ENCODE measurements at regions not wholly inside any gene's neighbourhood (a gene's known extent, or its start where the extent isn't known, plus 50 kb on each side); places are given as distances from the start of the nearest gene placed in this dataset.

GRCh38 chr20:1832634-1833033 is 62.6 kb upstream of the SIRPA start:
- Histone ChIP-seq H3K36me3 (no peaks in the 10 kb centered on the region), H3K4me3 (no peak overlapping the region), H3K27me3 (no peaks in the 10 kb centered on the region), H3K27ac (no peak overlapping the region), H3K4me1 (no peaks in the 10 kb centered on the region), H3K9me3 (no peaks in the 10 kb centered on the region)
- no peak for TF ChIP-seq POLR2A (IDR thresholded peaks at IDR 0.05)
- no peak for TF ChIP-seq CTCF (IDR thresholded peaks at IDR 0.05)
- no peak for TF ChIP-seq POLR2AphosphoS5 (IDR thresholded peaks at IDR 0.05)
- DNase-seq (ENCODE audit: low spot score in 2 of 2): no peak
- intact Hi-C loops (cut with DNase I; ENCODE audit: low total_unique reads): no loop called here

GRCh38 chr20:1831606-1832005 is 63.6 kb upstream of the SIRPA start:
- H3K27me3 ChIP-seq: no peaks in the 10 kb centered on the region
- no peaks in the 10 kb centered on the region for H3K9me3 ChIP-seq
- no peak for DNase-seq (ENCODE audit: low spot score in 2 of 2)
- no peak overlapping the region for H3K4me3 ChIP-seq
- no peaks in the 10 kb centered on the region for H3K36me3 ChIP-seq
- H3K27ac ChIP-seq: no peak overlapping the region
- H3K4me1 ChIP-seq: no peaks in the 10 kb centered on the region
- no peak for TF ChIP-seq POLR2A (IDR thresholded peaks at IDR 0.05)
- no peak for TF ChIP-seq POLR2AphosphoS5 (IDR thresholded peaks at IDR 0.05)
- TF ChIP-seq CTCF (IDR thresholded peaks at IDR 0.05): no peak
- intact Hi-C loops (cut with DNase I; ENCODE audit: low total_unique reads): no loop called here

- no peaks in the 10 kb centered on the region for H3K27me3 ChIP-seq
- H3K9me3 ChIP-seq: no peaks in the 10 kb centered on the region
- no peak overlapping the region for H3K4me3 ChIP-seq
- H3K27ac ChIP-seq: no peak overlapping the region
- H3K4me1 ChIP-seq: no peaks in the 10 kb centered on the region
- no peaks in the 10 kb centered on the region for H3K36me3 ChIP-seq
- TF ChIP-seq CTCF (IDR thresholded peaks at IDR 0.05) (no peak), POLR2AphosphoS5 (IDR thresholded peaks at IDR 0.05) (no peak), POLR2A (IDR thresholded peaks at IDR 0.05) (no peak)
- no peak for DNase-seq (ENCODE audit: low spot score in 2 of 2)
- intact Hi-C loops (cut with DNase I; ENCODE audit: low total_unique reads): no loop called here
Observed at GRCh38 chr20:1831096-1831495, 64.1 kb upstream of the SIRPA start.

DNA sequence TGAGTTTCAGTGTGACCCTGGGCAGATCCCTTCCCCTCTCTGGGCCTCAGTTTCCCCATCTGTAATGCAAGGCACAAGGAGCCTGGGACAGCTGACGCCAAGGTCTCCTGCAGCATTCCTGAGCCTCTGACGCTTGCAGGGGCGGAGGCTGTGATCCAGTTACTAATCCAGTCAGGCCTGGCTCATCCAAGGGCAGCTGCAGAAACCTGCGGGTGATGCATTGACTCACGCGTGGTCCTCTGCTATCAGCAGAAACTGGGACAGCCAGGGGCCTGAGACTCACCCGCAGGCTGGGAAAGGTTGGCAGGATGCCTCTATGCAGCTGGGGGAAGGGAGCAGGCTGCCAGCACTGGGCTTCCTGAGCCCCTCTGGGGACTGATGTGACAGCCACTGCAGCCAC is 65.0 kb upstream of the SIRPA start:
- TF ChIP-seq CTCF (IDR thresholded peaks at IDR 0.05) (no peak), POLR2A (IDR thresholded peaks at IDR 0.05) (no peak), POLR2AphosphoS5 (IDR thresholded peaks at IDR 0.05) (no peak)
- no peak overlapping the region for H3K4me3 ChIP-seq
- peak overlapping the region in 1 of 2 donors; percentile 35 for H3K27ac ChIP-seq
- H3K4me1 ChIP-seq: no peaks in the 10 kb centered on the region
- H3K9me3 ChIP-seq: no peaks in the 10 kb centered on the region
- intact Hi-C loops (cut with DNase I; ENCODE audit: low total_unique reads): no loop called here
- no peaks in the 10 kb centered on the region for H3K27me3 ChIP-seq
- no peaks in the 10 kb centered on the region for H3K36me3 ChIP-seq
- DNase-seq (ENCODE audit: low spot score in 2 of 2): no peak

- intact Hi-C loops (cut with DNase I; ENCODE audit: low total_unique reads): no loop called here
- no peaks in the 10 kb centered on the region for H3K9me3 ChIP-seq
- TF ChIP-seq POLR2A (IDR thresholded peaks at IDR 0.05): no peak
- TF ChIP-seq POLR2AphosphoS5 (IDR thresholded peaks at IDR 0.05): no peak
- no peak for TF ChIP-seq CTCF (IDR thresholded peaks at IDR 0.05)
- no peak overlapping the region for H3K4me3 ChIP-seq
- DNase-seq (ENCODE audit: low spot score in 2 of 2): no peak
- no peaks in the 10 kb centered on the region for H3K36me3 ChIP-seq
- H3K4me1 ChIP-seq: no peaks in the 10 kb centered on the region
- H3K27ac ChIP-seq: no peak overlapping the region
- H3K27me3 ChIP-seq: no peaks in the 10 kb centered on the region
Observed at GRCh38 chr20:1829531-1829930, 65.7 kb upstream of the SIRPA start.
